ENCODE measurements at regions not wholly inside any gene's neighbourhood (a gene's known extent, or its start where the extent isn't known, plus 50 kb on each side); places are given as distances from the start of the nearest gene placed in this dataset.
A peak's percentile ranks its signal among the peaks of the same experiment; 100 is the strongest.

DNA sequence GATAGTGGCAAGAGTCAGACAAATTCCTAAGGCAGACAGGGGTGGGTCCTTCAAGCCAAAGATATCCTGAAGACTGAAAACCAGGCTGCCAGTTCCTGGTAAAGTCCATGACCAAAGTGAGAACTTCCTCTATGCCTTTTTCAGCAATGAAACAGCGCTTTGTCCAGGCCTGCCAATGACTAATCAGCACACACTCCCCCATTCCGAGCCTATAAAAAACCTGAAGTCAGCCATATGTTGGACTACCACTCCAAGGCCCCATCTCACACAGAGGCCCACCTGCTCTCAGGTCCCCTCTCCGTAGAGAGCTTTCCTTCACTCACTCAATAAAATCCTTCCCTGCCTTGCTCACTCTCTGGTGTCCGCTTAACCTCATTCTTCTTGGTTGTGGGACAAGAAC lies 402.2 kb downstream of the ANKRD7 start:
- WGBS, result 81% methylated on average over 4 of the region's 4 CpGs
- H3K4me3 ChIP-seq (ENCODE audit: low read length), result no peak overlapping the region
- peaks cover 21% of the 10 kb centered on the region for H3K9me3 ChIP-seq (ENCODE audit: insufficient read depth, low read depth, low read length)
- H3K27ac ChIP-seq (ENCODE audit: low read depth, low read length), result no peak overlapping the region
- H3K36me3 ChIP-seq (ENCODE audit: insufficient read depth, low read length), result no peaks in the 10 kb centered on the region
- no peak overlapping the region for H3K9ac ChIP-seq (ENCODE audit: low read depth, low read length)
- no peaks in the 10 kb centered on the region for H3K27me3 ChIP-seq (ENCODE audit: insufficient read depth, low read length)
- peaks cover 23% of the 10 kb centered on the region for H3K4me1 ChIP-seq (ENCODE audit: insufficient read depth, low read length)

DNA sequence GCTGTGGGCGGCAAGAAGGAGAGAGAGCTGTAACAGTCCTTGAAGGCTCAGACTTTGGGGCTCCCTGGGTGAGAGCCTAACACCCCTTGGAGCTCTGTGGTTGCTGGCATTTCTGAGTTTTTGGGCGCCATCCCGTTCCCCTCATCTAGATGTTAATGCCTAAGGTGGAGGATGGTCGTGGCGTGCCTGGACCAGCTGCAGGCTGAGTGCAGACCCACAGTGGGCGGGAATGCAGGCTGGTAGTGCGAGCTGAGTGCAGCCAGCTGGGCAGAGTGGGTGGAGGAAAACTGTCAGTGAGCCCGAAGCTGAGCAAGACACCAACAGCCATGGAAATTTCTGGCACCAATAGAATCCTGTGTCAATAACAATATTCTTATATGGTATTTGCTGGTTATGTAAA lies 403.0 kb downstream of the ANKRD7 start:
- WGBS, result 97% methylated on average over 8 of the region's 8 CpGs
- no peaks in the 10 kb centered on the region for H3K36me3 ChIP-seq (ENCODE audit: insufficient read depth, low read length)
- H3K27me3 ChIP-seq (ENCODE audit: insufficient read depth, low read length), result no peaks in the 10 kb centered on the region
- H3K9me3 ChIP-seq (ENCODE audit: insufficient read depth, low read depth, low read length), result peaks cover 21% of the 10 kb centered on the region
- no peak overlapping the region for H3K27ac ChIP-seq (ENCODE audit: low read depth, low read length)
- no peak overlapping the region for H3K9ac ChIP-seq (ENCODE audit: low read depth, low read length)
- no peak overlapping the region for H3K4me3 ChIP-seq (ENCODE audit: low read length)
- H3K4me1 ChIP-seq (ENCODE audit: insufficient read depth, low read length), result peaks cover 27% of the 10 kb centered on the region

DNA sequence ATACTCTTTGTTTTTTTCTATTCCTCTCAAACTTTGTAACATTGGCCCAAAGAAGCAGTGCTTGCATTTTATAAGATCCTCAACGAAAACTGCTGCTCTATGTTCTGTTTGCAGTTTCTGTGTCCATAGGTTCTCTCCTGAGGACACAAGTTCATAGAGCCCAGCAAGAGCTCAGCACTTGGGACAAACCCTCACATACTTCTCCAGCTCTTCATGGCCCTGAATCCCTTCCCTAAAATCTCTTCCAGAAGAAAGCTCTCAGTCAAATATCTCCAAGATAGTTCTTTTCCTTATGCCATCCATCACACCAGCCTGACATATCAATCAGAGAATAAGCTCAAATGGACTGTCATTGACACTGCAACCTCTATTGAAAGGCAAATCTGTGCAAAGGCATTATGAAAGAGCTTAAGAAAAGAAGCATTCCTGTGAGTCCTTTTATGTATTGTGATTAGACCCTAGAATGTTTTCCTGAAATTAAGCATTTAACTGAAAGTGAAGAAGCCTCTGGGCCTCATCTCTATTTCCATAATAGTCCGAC lies 405.5 kb downstream of the ANKRD7 start:
- Histone ChIP-seq H3K4me3 (ENCODE audit: low read length) (no peak overlapping the region), H3K27ac (ENCODE audit: low read depth, low read length) (peak overlapping the region; percentile 6; the same call in 1 of the 2 replicates), H3K27me3 (ENCODE audit: insufficient read depth, low read length) (no peaks in the 10 kb centered on the region), H3K9ac (ENCODE audit: low read depth, low read length) (no peak overlapping the region), H3K4me1 (ENCODE audit: insufficient read depth, low read length) (peaks cover 27% of the 10 kb centered on the region), H3K9me3 (ENCODE audit: insufficient read depth, low read depth, low read length) (peaks cover 21% of the 10 kb centered on the region), H3K36me3 (ENCODE audit: insufficient read depth, low read length) (no peaks in the 10 kb centered on the region)
- WGBS, result 79% methylated on average over 1 of the region's 2 CpGs

GRCh38 chr7:118642396-118642795 lies 417.9 kb downstream of the ANKRD7 start:
- 88% methylated on average over 1 of the region's 2 CpGs for WGBS

DNA sequence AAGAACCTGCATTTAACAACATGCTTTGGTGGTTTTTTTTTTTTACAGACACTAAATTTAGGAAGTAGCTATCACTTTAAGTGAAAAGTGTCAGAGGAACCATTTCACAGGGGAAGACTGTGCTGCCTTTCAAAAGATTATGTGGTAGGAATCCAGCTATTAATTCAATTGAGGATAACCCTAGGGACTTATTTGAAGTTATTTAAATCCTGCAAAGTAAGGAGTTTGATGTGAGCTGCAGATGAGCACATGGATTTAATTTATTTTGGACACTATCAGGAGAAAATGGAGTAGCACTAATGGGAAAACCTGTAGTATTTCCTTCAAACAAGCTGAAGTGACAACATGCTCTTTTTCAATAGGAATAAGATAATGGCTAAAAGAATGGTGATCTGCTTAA lies 419.8 kb downstream of the ANKRD7 start:
- Histone ChIP-seq H3K9ac (ENCODE audit: low read depth, low read length) (no peak overlapping the region), H3K36me3 (ENCODE audit: insufficient read depth, low read length) (no peaks in the 10 kb centered on the region), H3K27ac (ENCODE audit: low read depth, low read length) (no peak overlapping the region), H3K9me3 (ENCODE audit: insufficient read depth, low read depth, low read length) (no peaks in the 10 kb centered on the region), H3K4me1 (ENCODE audit: insufficient read depth, low read length) (peaks cover 8% of the 10 kb centered on the region; the same call in 1 of the 2 replicates), H3K4me3 (ENCODE audit: low read length) (no peak overlapping the region), H3K27me3 (ENCODE audit: insufficient read depth, low read length) (no peaks in the 10 kb centered on the region)

More at GRCh38 chr7:118642396-118642795, 417.9 kb downstream of the ANKRD7 start:
- Histone ChIP-seq H3K4me3 (ENCODE audit: low read length) (no peak overlapping the region), H3K27me3 (ENCODE audit: insufficient read depth, low read length) (no peaks in the 10 kb centered on the region), H3K27ac (ENCODE audit: low read depth, low read length) (no peak overlapping the region), H3K4me1 (ENCODE audit: insufficient read depth, low read length) (peaks cover 8% of the 10 kb centered on the region; the same call in 1 of the 2 replicates), H3K9me3 (ENCODE audit: insufficient read depth, low read depth, low read length) (no peaks in the 10 kb centered on the region), H3K36me3 (ENCODE audit: insufficient read depth, low read length) (no peaks in the 10 kb centered on the region), H3K9ac (ENCODE audit: low read depth, low read length) (no peak overlapping the region)

DNA sequence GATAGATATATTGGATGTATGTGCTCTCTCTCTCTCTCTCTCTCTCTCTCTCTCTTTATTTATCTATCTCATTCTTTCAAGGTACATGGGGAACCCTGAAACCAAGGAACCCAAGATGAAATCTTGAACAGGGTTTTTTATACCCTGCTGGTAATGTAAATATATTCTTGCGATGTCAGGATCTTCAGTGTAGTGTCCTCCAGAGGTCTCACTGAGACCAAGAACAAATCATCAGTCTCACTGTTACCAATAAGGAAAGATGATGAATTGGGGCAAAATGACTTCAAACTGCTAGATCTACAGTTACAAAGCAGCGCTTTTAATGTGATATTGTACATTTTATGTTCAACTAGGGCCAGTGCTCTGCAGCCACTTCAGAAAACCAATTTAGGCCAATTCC lies 423.5 kb downstream of the ANKRD7 start:
- WGBS, result 84% methylated on average over 2 of the region's 2 CpGs
- Histone ChIP-seq H3K27ac (ENCODE audit: low read depth, low read length) (no peak overlapping the region), H3K36me3 (ENCODE audit: insufficient read depth, low read length) (no peaks in the 10 kb centered on the region), H3K27me3 (ENCODE audit: insufficient read depth, low read length) (no peaks in the 10 kb centered on the region), H3K9me3 (ENCODE audit: insufficient read depth, low read depth, low read length) (no peaks in the 10 kb centered on the region), H3K9ac (ENCODE audit: low read depth, low read length) (no peak overlapping the region), H3K4me3 (ENCODE audit: low read length) (no peak overlapping the region), H3K4me1 (ENCODE audit: insufficient read depth, low read length) (no peaks in the 10 kb centered on the region)

- Histone ChIP-seq H3K4me3 (ENCODE audit: low read length) (no peak overlapping the region), H3K27me3 (ENCODE audit: insufficient read depth, low read length) (no peaks in the 10 kb centered on the region), H3K27ac (ENCODE audit: low read depth, low read length) (no peak overlapping the region), H3K4me1 (ENCODE audit: insufficient read depth, low read length) (no peaks in the 10 kb centered on the region), H3K36me3 (ENCODE audit: insufficient read depth, low read length) (no peaks in the 10 kb centered on the region), H3K9ac (ENCODE audit: low read depth, low read length) (no peak overlapping the region), H3K9me3 (ENCODE audit: insufficient read depth, low read depth, low read length) (no peaks in the 10 kb centered on the region)
- WGBS, result 92% methylated on average over 3 of the region's 5 CpGs
Measured at GRCh38 chr7:118657391-118658005, 433.0 kb downstream of the ANKRD7 start.

GRCh38 chr7:118662266-118662665 lies 437.8 kb downstream of the ANKRD7 start:
- Histone ChIP-seq H3K36me3 (ENCODE audit: insufficient read depth, low read length) (no peaks in the 10 kb centered on the region), H3K9me3 (ENCODE audit: insufficient read depth, low read depth, low read length) (no peaks in the 10 kb centered on the region), H3K4me3 (ENCODE audit: low read length) (no peak overlapping the region), H3K27me3 (ENCODE audit: insufficient read depth, low read length) (no peaks in the 10 kb centered on the region), H3K4me1 (ENCODE audit: insufficient read depth, low read length) (no peaks in the 10 kb centered on the region), H3K9ac (ENCODE audit: low read depth, low read length) (no peak overlapping the region), H3K27ac (ENCODE audit: low read depth, low read length) (no peak overlapping the region)
- WGBS, result 94% methylated on average over 2 of the region's 2 CpGs

DNA sequence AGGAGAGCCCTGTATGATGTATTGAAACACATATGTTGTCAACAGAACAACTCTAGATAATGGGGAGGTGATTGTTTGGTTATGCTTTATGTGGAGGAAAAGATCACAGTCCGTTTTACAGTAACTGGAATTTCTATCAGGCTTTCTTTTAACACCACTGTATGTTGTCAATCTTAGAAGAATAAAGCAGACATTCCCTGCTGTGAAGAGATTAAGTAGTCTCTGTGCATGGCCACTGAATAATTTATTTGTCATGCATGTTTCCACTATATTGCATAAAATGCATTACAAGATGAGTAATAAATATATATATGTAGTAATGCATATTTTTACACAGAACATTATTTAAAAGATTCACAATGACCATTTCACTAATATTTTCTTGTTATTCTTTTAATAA lies 440.0 kb downstream of the ANKRD7 start:
- Histone ChIP-seq H3K4me1 (ENCODE audit: insufficient read depth, low read length) (no peaks in the 10 kb centered on the region), H3K27ac (ENCODE audit: low read depth, low read length) (no peak overlapping the region), H3K9ac (ENCODE audit: low read depth, low read length) (no peak overlapping the region), H3K9me3 (ENCODE audit: insufficient read depth, low read depth, low read length) (no peaks in the 10 kb centered on the region), H3K27me3 (ENCODE audit: insufficient read depth, low read length) (no peaks in the 10 kb centered on the region), H3K36me3 (ENCODE audit: insufficient read depth, low read length) (no peaks in the 10 kb centered on the region), H3K4me3 (ENCODE audit: low read length) (no peak overlapping the region)
- 100% methylated on average over 1 of the region's 1 CpG for WGBS

DNA sequence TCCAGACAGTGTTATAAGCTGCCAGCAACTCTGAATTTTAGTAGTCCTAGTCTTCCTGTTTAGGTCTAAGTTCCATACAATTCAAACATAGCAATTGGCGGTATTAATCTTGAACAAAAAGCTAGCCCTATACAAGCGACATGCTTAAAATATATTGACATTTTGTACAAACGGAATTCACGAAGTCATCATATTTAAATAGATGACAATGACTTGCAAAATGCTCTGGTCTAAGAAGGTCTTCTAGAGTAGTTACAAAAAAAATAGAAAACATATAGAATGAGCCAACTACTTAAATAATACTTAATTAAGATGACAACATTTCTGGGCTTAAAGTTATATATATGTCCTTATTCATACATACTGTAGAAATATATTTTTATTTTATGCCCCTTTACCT lies 446.6 kb downstream of the ANKRD7 start:
- no peaks in the 10 kb centered on the region for H3K4me1 ChIP-seq (ENCODE audit: insufficient read depth, low read length)

DNA sequence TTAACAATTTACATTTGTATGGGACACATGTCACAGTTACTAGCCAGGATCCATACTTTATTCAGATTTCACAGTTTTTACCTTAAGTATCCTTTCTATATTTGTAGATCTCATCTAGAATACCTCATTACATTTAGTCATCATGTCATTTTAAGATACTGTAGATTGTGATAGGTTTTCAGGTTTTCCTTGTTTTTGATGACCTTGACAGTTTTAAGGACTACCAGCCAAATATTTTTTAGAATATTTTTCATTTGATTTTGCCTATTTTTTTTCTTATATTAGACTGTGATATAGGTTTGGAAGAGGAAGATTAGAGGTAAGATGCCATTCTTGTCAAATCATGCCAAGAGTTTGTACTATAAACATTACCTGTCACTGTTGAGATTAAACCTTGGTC lies 460.3 kb downstream of the ANKRD7 start:
- H3K4me1 ChIP-seq (ENCODE audit: insufficient read depth, low read length), result no peaks in the 10 kb centered on the region
- H3K27ac ChIP-seq (ENCODE audit: low read depth, low read length), result no peak overlapping the region
- no peaks in the 10 kb centered on the region for H3K36me3 ChIP-seq (ENCODE audit: insufficient read depth, low read length)
- H3K9ac ChIP-seq (ENCODE audit: low read depth, low read length), result no peak overlapping the region
- no peaks in the 10 kb centered on the region for H3K9me3 ChIP-seq (ENCODE audit: insufficient read depth, low read depth, low read length)
- no peaks in the 10 kb centered on the region for H3K27me3 ChIP-seq (ENCODE audit: insufficient read depth, low read length)
- H3K4me3 ChIP-seq (ENCODE audit: low read length), result no peak overlapping the region

More for the DNA sequence above, 446.6 kb downstream of the ANKRD7 start:
- Histone ChIP-seq H3K36me3 (ENCODE audit: insufficient read depth, low read length) (no peaks in the 10 kb centered on the region), H3K27ac (ENCODE audit: low read depth, low read length) (no peak overlapping the region), H3K9ac (ENCODE audit: low read depth, low read length) (no peak overlapping the region), H3K4me3 (ENCODE audit: low read length) (no peak overlapping the region), H3K27me3 (ENCODE audit: insufficient read depth, low read length) (no peaks in the 10 kb centered on the region), H3K9me3 (ENCODE audit: insufficient read depth, low read depth, low read length) (no peaks in the 10 kb centered on the region)
- WGBS, result 87% methylated on average over 2 of the region's 4 CpGs

- 96% methylated on average over 18 of the region's 18 CpGs for WGBS
Measured at GRCh38 chr7:118689403-118689802, 464.9 kb downstream of the ANKRD7 start.

More at GRCh38 chr7:118689403-118689802, 464.9 kb downstream of the ANKRD7 start:
- H3K9ac ChIP-seq (ENCODE audit: low read depth, low read length), result no peak overlapping the region
- H3K4me3 ChIP-seq (ENCODE audit: low read length), result no peak overlapping the region
- no peaks in the 10 kb centered on the region for H3K4me1 ChIP-seq (ENCODE audit: insufficient read depth, low read length)
- H3K9me3 ChIP-seq (ENCODE audit: insufficient read depth, low read depth, low read length), result no peaks in the 10 kb centered on the region
- H3K27me3 ChIP-seq (ENCODE audit: insufficient read depth, low read length), result no peaks in the 10 kb centered on the region
- no peak overlapping the region for H3K27ac ChIP-seq (ENCODE audit: low read depth, low read length)
- no peaks in the 10 kb centered on the region for H3K36me3 ChIP-seq (ENCODE audit: insufficient read depth, low read length)

All from HUES64 (cell line).